ENCODE measurements at regions not wholly inside any gene's neighbourhood (a gene's known extent, or its start where the extent isn't known, plus 50 kb on each side); places are given as distances from the start of the nearest gene placed in this dataset.
"Not testable (repeated sequence)": the region's sequence is repeated elsewhere in the genome, so short reads cannot be mapped to it uniquely, and the experiment has no call there.

- H3K36me3 Mint-ChIP-seq (ENCODE audit: low read depth); H3K4me3 Mint-ChIP-seq (ENCODE audit: low read depth); DNase-seq (ENCODE audit: low spot score); H3K4me1 Mint-ChIP-seq (ENCODE audit: low read depth); H3K27ac Mint-ChIP-seq; H3K27me3 Mint-ChIP-seq (ENCODE audit: low read depth); H3K9me3 Mint-ChIP-seq; intact Hi-C loops (cut with micrococcal nuclease): not testable (repeated sequence)
Measured at GRCh38 chr15:22284795-22285420, 173.8 kb upstream of the GOLGA6L22 start.

DNA sequence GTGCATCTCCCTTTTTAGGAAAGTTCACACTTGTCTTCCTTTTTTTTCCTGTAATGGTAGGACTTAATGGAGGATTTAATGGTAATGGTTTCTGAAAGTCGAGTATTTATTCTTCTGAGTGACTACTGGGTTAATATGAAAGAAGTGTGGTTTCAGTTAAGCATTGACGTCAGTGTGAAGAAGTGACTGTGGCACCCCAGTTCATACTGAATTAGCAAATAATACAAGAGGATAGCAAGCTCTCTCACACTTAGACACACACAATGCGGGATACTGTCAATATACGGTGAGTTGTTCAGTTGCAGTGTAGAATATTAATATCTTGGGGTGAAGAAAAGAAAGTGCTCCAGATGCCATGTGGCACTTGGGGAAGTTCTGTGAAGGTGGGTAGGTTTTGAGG, 167.6 kb upstream of the GOLGA6L22 start:
- H3K36me3 Mint-ChIP-seq (ENCODE audit: low read depth); H3K27ac Mint-ChIP-seq; H3K4me1 Mint-ChIP-seq (ENCODE audit: low read depth); H3K4me3 Mint-ChIP-seq (ENCODE audit: low read depth); intact Hi-C loops (cut with micrococcal nuclease); DNase-seq (ENCODE audit: low spot score); H3K27me3 Mint-ChIP-seq (ENCODE audit: low read depth); H3K9me3 Mint-ChIP-seq: not testable (repeated sequence)

GRCh38 chr15:22303112-22303511, 155.6 kb upstream of the GOLGA6L22 start:
- H3K9me3 Mint-ChIP-seq; H3K27ac Mint-ChIP-seq; intact Hi-C loops (cut with micrococcal nuclease); H3K27me3 Mint-ChIP-seq (ENCODE audit: low read depth); H3K36me3 Mint-ChIP-seq (ENCODE audit: low read depth); H3K4me1 Mint-ChIP-seq (ENCODE audit: low read depth); DNase-seq (ENCODE audit: low spot score); H3K4me3 Mint-ChIP-seq (ENCODE audit: low read depth): not testable (repeated sequence)
